ENCODE measurements at regions not wholly inside any gene's neighbourhood (a gene's known extent, or its start where the extent isn't known, plus 50 kb on each side); places are given as distances from the start of the nearest gene placed in this dataset.

DNA sequence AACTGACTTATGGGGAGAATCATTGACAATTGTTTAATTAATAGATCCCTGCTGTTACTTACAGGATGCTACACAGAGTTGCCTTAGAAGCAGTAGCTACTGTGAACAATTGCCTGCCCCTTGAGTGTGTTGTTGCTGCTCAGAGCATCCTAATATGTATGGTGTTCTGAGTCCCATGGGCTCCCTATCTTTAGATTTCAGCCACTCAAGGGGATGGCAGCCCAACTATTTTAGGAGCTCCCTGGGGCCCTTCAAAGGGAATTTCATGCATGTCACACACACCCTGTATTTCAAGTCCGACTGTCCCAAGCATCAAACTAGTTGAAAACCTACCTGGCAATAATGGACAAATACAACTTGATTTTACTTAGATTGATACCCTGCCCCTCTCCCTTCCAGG, 111.2 kb downstream of the NOC3L start:
- TF ChIP-seq ZNF337 (CRISPR knock-in tag; IDR thresholded peaks at IDR 0.05; ENCODE audit: borderline replicate concordance, low read depth) (no peak), FOXA3 (CRISPR knock-in tag; IDR thresholded peaks at IDR 0.05) (no peak), ZNF224 (CRISPR knock-in tag; IDR thresholded peaks at IDR 0.05) (no peak), NR1H2 (CRISPR knock-in tag; IDR thresholded peaks at IDR 0.05; ENCODE audit: borderline replicate concordance, low read depth) (no peak)
- TF ChIP-seq, protein P1, sequence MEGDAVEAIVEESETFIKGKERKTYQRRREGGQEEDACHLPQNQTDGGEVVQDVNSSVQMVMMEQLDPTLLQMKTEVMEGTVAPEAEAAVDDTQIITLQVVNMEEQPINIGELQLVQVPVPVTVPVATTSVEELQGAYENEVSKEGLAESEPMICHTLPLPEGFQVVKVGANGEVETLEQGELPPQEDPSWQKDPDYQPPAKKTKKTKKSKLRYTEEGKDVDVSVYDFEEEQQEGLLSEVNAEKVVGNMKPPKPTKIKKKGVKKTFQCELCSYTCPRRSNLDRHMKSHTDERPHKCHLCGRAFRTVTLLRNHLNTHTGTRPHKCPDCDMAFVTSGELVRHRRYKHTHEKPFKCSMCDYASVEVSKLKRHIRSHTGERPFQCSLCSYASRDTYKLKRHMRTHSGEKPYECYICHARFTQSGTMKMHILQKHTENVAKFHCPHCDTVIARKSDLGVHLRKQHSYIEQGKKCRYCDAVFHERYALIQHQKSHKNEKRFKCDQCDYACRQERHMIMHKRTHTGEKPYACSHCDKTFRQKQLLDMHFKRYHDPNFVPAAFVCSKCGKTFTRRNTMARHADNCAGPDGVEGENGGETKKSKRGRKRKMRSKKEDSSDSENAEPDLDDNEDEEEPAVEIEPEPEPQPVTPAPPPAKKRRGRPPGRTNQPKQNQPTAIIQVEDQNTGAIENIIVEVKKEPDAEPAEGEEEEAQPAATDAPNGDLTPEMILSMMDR (CRISPR knock-in tag; IDR thresholded peaks at IDR 0.05): no peak
- TF ChIP-seq, protein P2, sequence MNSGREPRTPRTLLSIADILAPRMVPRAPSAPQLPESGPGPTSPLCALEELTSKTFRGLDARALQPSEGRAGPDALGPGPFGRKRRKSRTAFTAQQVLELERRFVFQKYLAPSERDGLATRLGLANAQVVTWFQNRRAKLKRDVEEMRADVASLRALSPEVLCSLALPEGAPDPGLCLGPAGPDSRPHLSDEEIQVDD (CRISPR knock-in tag; IDR thresholded peaks at IDR 0.05; ENCODE audit: borderline replicate concordance): no peak
